AG09309 (cell line): ENCODE measurements at regions not wholly inside any gene's neighbourhood (a gene's known extent, or its start where the extent isn't known, plus 50 kb on each side); places are given as distances from the start of the nearest gene placed in this dataset.

Experiments used
- DNase-seq: peaks from one replicate; pipeline ENCODE4 v3.0.0-alpha.2; 2010; ENCODE audit warnings: low read depth
- H3K4me3 ChIP-seq: 2 replicates; pipeline ENCODE4 v1.5.1; 2011; ENCODE audit warnings: mild to moderate bottlenecking, low read depth, low read length, moderate library complexity; ENCODE audit not compliant: control insufficient read depth
- CTCF ChIP-seq: IDR thresholded peaks from 2 replicates; pipeline ENCODE4 v1.5.1; 2011; ENCODE audit warnings: mild to moderate bottlenecking, low read depth, low read length, inconsistent platforms; ENCODE audit not compliant: insufficient read depth, control insufficient read depth; ENCODE audit errors: missing control alignments

- H3K4me3 ChIP-seq, result no peak overlapping the region
- DNase-seq, result no peak
- no peak for TF ChIP-seq CTCF
Measured at GRCh38 chr4:115325836-115326235, 212.4 kb upstream of the NDST4 start.

DNA sequence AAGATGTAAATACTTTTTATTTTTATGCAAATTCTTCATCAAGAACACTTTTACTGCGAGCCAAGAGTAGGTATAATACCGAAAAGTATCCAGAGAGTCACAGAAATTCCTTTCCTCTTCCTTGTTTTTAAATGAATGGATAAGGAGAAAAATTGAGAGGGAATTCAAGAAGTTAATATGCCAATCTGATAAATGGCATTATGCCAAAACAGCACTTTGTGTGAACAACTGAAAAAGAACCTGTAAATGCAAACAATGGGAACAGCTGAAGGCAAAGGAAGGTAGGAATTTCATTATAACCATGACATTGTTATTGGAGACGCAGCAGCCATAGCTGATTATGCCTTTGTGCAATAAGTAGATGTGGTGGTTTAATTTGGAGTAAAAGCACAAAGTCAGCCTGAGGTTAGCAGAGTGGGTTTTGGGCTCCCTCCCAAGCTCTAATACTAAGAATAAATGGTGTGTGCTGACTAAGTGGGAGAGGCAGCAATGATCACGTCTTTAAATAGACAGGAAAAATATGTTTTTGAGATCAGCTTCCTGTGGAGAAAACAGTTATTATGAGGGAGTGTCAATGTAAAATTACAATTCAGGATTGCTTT lies 209.8 kb upstream of the NDST4 start:
- H3K4me3 ChIP-seq, result no peak overlapping the region
- no peak for DNase-seq
- no peak for TF ChIP-seq CTCF

- TF ChIP-seq CTCF, result no peak
- H3K4me3 ChIP-seq, result no peak overlapping the region
- no peak for DNase-seq
Measured at GRCh38 chr4:115315182-115315581, 201.8 kb upstream of the NDST4 start.

GRCh38 chr4:115310641-115311040 lies 197.2 kb upstream of the NDST4 start:
- no peak overlapping the region for H3K4me3 ChIP-seq
- no peak for TF ChIP-seq CTCF
- no peak for DNase-seq

DNA sequence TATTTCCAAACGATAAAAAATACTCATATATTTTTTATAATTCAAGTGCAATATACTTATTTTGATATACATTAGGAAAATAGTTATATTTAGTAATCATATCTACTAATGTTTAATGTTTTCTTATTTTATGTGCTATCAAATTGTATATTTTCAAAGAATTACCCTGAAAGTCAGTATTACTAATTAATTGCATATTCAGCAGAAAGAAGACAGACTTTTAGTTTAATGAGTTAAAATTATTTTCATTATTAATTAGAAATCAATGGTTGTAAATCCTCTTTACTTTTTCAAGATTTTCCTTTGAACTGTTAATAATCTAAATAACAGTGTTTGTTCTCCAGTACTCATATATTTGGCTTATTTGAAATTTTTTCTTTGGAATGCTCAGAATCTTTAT lies 181.3 kb upstream of the NDST4 start:
- no peak overlapping the region for H3K4me3 ChIP-seq
- TF ChIP-seq CTCF, result no peak
- no peak for DNase-seq

- no peak for DNase-seq
- no peak overlapping the region for H3K4me3 ChIP-seq
- no peak for TF ChIP-seq CTCF
Measured at GRCh38 chr4:115293093-115293462, 179.7 kb upstream of the NDST4 start.

- no peak for DNase-seq
- no peak for TF ChIP-seq CTCF
- no peak overlapping the region for H3K4me3 ChIP-seq
Measured at GRCh38 chr4:115292320-115293092, 179.1 kb upstream of the NDST4 start.
